ENCODE measurements at regions not wholly inside any gene's neighbourhood (a gene's known extent, or its start where the extent isn't known, plus 50 kb on each side); places are given as distances from the start of the nearest gene placed in this dataset.

GRCh38 chr3:132262305-132262704 lies 54.9 kb upstream of the ACP3 start:
- intact Hi-C loops (cut with DNase I): no loop called here
- ATAC-seq (no peak), DNase-seq (ENCODE audit: low spot score) (no peak)

- intact Hi-C loops (cut with DNase I): no loop called here
- no peak for DNase-seq (ENCODE audit: low spot score)
Measured at GRCh38 chr3:132262956-132263355, 54.3 kb upstream of the ACP3 start.

GRCh38 chr3:132265028-132265427 lies 52.2 kb upstream of the ACP3 start:
- no peak for ATAC-seq
- intact Hi-C loops (cut with DNase I): no loop called here

More at GRCh38 chr3:132262956-132263355, 54.3 kb upstream of the ACP3 start:
- no peak for ATAC-seq

GRCh38 chr3:132265488-132265887 lies 51.7 kb upstream of the ACP3 start:
- intact Hi-C loops (cut with DNase I): no loop called here
- no peak for DNase-seq (ENCODE audit: low spot score)
- ATAC-seq: no peak

More at GRCh38 chr3:132265028-132265427, 52.2 kb upstream of the ACP3 start:
- no peak for DNase-seq (ENCODE audit: low spot score)

GRCh38 chr3:132267391-132267993 lies 49.7 kb upstream of the ACP3 start:
- ATAC-seq (no peak), DNase-seq (ENCODE audit: low spot score) (no peak)
- intact Hi-C loops (cut with DNase I): no loop called here
